ENCODE measurements at regions not wholly inside any gene's neighbourhood (a gene's known extent, or its start where the extent isn't known, plus 50 kb on each side); places are given as distances from the start of the nearest gene placed in this dataset.

- peak; percentile 80 for TF ChIP-seq EZH2phosphoT487 (IDR thresholded peaks at IDR 0.05; ENCODE audit: low read depth, severe bottlenecking, unreplicated experiment)
- no peak for TF ChIP-seq EZH2 (IDR thresholded peaks at IDR 0.05; ENCODE audit: borderline replicate concordance)
Measured at GRCh38 chr5:10056228-10056760, 193.4 kb downstream of the ATPSCKMT start.

GRCh38 chr5:10049858-10050455 is 199.7 kb downstream of the ATPSCKMT start:
- DNase-seq (ENCODE audit: low spot score), result no peak
- Histone ChIP-seq H3K4me2 (no peak overlapping the region), H4K20me1 (ENCODE audit: insufficient read depth, poor library complexity, severe bottlenecking) (no peaks in the 10 kb centered on the region), H3K4me1 (ENCODE audit: insufficient read depth) (no peaks in the 10 kb centered on the region), H3K4me3 (no peak overlapping the region), H3K36me3 (replicated peaks; ENCODE audit: insufficient read depth, low read depth) (no peaks in the 10 kb centered on the region), H3K9me2 (replicated peaks; ENCODE audit: insufficient read depth) (no peaks in the 10 kb centered on the region), H3K9me3 (ENCODE audit: low read depth) (no peaks in the 10 kb centered on the region), H3K27ac (no peak overlapping the region), H3K79me2 (no peaks in the 10 kb centered on the region), H3K27me3 (no peaks in the 10 kb centered on the region), H2AFZ (no peak overlapping the region)
- TF ChIP-seq EZH2phosphoT487 (IDR thresholded peaks at IDR 0.05; ENCODE audit: low read depth, severe bottlenecking, unreplicated experiment) (no peak), EZH2 (IDR thresholded peaks at IDR 0.05; ENCODE audit: borderline replicate concordance) (no peak), CTCF (IDR thresholded peaks at IDR 0.05; ENCODE audit: poor library complexity) (no peak)
- WGBS (ENCODE audit: low lambda C conversion rate, missing lambda C conversion rate), result 100% methylated on average over 1 of the region's 1 CpG

More at GRCh38 chr5:10056228-10056760, 193.4 kb downstream of the ATPSCKMT start:
- Histone ChIP-seq H3K4me2 (no peak overlapping the region), H3K9me2 (replicated peaks; ENCODE audit: insufficient read depth) (no peaks in the 10 kb centered on the region), H3K4me1 (ENCODE audit: insufficient read depth) (no peaks in the 10 kb centered on the region), H3K36me3 (replicated peaks; ENCODE audit: insufficient read depth, low read depth) (no peaks in the 10 kb centered on the region), H3K27ac (no peak overlapping the region), H3K9me3 (ENCODE audit: low read depth) (no peaks in the 10 kb centered on the region), H3K4me3 (no peak overlapping the region), H4K20me1 (ENCODE audit: insufficient read depth, poor library complexity, severe bottlenecking) (no peaks in the 10 kb centered on the region), H2AFZ (no peak overlapping the region), H3K27me3 (peaks cover 4% of the 10 kb centered on the region), H3K79me2 (no peaks in the 10 kb centered on the region)
- DNase-seq (ENCODE audit: low spot score), result peak; percentile 55
- WGBS (ENCODE audit: low lambda C conversion rate, missing lambda C conversion rate), result 30% methylated on average over 7 of the region's 7 CpGs

GRCh38 chr5:10046676-10047075 is 203.0 kb downstream of the ATPSCKMT start:
- no peaks in the 10 kb centered on the region for H3K9me2 ChIP-seq (replicated peaks; ENCODE audit: insufficient read depth)
- no peaks in the 10 kb centered on the region for H3K27me3 ChIP-seq
- no peaks in the 10 kb centered on the region for H3K9me3 ChIP-seq (ENCODE audit: low read depth)
- WGBS (ENCODE audit: low lambda C conversion rate, missing lambda C conversion rate), result 83% methylated on average over 7 of the region's 7 CpGs
- H3K4me1 ChIP-seq (ENCODE audit: insufficient read depth), result no peaks in the 10 kb centered on the region
- no peak for TF ChIP-seq CTCF (IDR thresholded peaks at IDR 0.05; ENCODE audit: poor library complexity)
- no peak for TF ChIP-seq EZH2 (IDR thresholded peaks at IDR 0.05; ENCODE audit: borderline replicate concordance)
- no peak for TF ChIP-seq EZH2phosphoT487 (IDR thresholded peaks at IDR 0.05; ENCODE audit: low read depth, severe bottlenecking, unreplicated experiment)
- H3K36me3 ChIP-seq (replicated peaks; ENCODE audit: insufficient read depth, low read depth), result no peaks in the 10 kb centered on the region
- H3K79me2 ChIP-seq, result no peaks in the 10 kb centered on the region
- H3K4me2 ChIP-seq, result no peak overlapping the region
- H3K27ac ChIP-seq, result no peak overlapping the region
- no peaks in the 10 kb centered on the region for H4K20me1 ChIP-seq (ENCODE audit: insufficient read depth, poor library complexity, severe bottlenecking)
- no peak for DNase-seq (ENCODE audit: low spot score)
- no peak overlapping the region for H3K4me3 ChIP-seq
- no peak overlapping the region for H2AFZ ChIP-seq

GRCh38 chr5:10045376-10045775 is 204.3 kb downstream of the ATPSCKMT start:
- no peaks in the 10 kb centered on the region for H3K79me2 ChIP-seq
- 85% methylated on average over 6 of the region's 6 CpGs for WGBS (ENCODE audit: low lambda C conversion rate, missing lambda C conversion rate)

More at GRCh38 chr5:10045376-10045775, 204.3 kb downstream of the ATPSCKMT start:
- H3K27ac ChIP-seq, result no peak overlapping the region
- H3K36me3 ChIP-seq (replicated peaks; ENCODE audit: insufficient read depth, low read depth), result no peaks in the 10 kb centered on the region
- no peak for DNase-seq (ENCODE audit: low spot score)
- no peaks in the 10 kb centered on the region for H3K9me3 ChIP-seq (ENCODE audit: low read depth)
- no peak overlapping the region for H3K4me3 ChIP-seq
- no peak overlapping the region for H3K4me2 ChIP-seq
- no peaks in the 10 kb centered on the region for H3K4me1 ChIP-seq (ENCODE audit: insufficient read depth)
- TF ChIP-seq EZH2phosphoT487 (IDR thresholded peaks at IDR 0.05; ENCODE audit: low read depth, severe bottlenecking, unreplicated experiment), result no peak
- TF ChIP-seq EZH2 (IDR thresholded peaks at IDR 0.05; ENCODE audit: borderline replicate concordance), result no peak
- TF ChIP-seq CTCF (IDR thresholded peaks at IDR 0.05; ENCODE audit: poor library complexity), result no peak
- H3K9me2 ChIP-seq (replicated peaks; ENCODE audit: insufficient read depth), result no peaks in the 10 kb centered on the region
- no peak overlapping the region for H2AFZ ChIP-seq
- H4K20me1 ChIP-seq (ENCODE audit: insufficient read depth, poor library complexity, severe bottlenecking), result no peaks in the 10 kb centered on the region
- no peaks in the 10 kb centered on the region for H3K27me3 ChIP-seq

All from hepatocyte (in vitro differentiated cells).